ENCODE measurements at regions not wholly inside any gene's neighbourhood (a gene's known extent, or its start where the extent isn't known, plus 50 kb on each side); places are given as distances from the start of the nearest gene placed in this dataset.

DNA sequence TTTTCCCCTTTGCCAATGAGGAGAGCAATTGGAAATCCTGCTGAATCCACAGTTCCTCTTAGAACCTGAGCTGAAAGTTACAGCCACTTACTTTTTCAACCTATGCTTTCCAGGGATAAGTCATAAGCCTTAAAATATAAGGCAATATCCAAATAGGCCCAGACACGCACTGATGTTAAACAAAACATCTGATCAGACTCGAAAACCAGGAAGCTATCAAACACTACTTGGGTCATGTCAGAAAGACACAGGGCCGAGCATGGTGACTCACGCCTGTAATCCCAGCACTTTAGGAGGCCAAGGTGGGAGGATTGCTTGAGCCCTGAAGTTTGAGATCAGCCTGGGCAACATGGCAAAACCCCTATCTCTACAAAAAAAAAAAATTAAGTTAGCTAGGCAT is 192.1 kb downstream of the SP3 start:
- no peak overlapping the region for H3K9ac ChIP-seq (ENCODE audit: low read depth, low read length)
- H3K36me3 ChIP-seq (ENCODE audit: insufficient read depth, low read length) = no peaks in the 10 kb centered on the region
- H3K9me3 ChIP-seq (ENCODE audit: insufficient read depth, low read length, severe bottlenecking) = no peaks in the 10 kb centered on the region
- H4K20me1 ChIP-seq (ENCODE audit: insufficient read depth, low read length) = no peaks in the 10 kb centered on the region
- H3K27me3 ChIP-seq (ENCODE audit: insufficient read depth, low read length, poor library complexity) = no peaks in the 10 kb centered on the region
- no peak overlapping the region for H3K4me3 ChIP-seq (ENCODE audit: low read depth in 1 of 2, low read length in 2 of 2)
- H3K27ac ChIP-seq (ENCODE audit: low read length) = no peak overlapping the region
- no peaks in the 10 kb centered on the region for H3K79me2 ChIP-seq (ENCODE audit: insufficient read depth, low read length)
- no peak overlapping the region for H2AFZ ChIP-seq (ENCODE audit: low read depth, low read length)
- no peak overlapping the region for H3K4me2 ChIP-seq (ENCODE audit: insufficient read depth, low read length)
- TF ChIP-seq EZH2 (IDR thresholded peaks at IDR 0.05; ENCODE audit: borderline replicate concordance, low read depth, low read length, severe bottlenecking) = no peak
- TF ChIP-seq, protein P1, sequence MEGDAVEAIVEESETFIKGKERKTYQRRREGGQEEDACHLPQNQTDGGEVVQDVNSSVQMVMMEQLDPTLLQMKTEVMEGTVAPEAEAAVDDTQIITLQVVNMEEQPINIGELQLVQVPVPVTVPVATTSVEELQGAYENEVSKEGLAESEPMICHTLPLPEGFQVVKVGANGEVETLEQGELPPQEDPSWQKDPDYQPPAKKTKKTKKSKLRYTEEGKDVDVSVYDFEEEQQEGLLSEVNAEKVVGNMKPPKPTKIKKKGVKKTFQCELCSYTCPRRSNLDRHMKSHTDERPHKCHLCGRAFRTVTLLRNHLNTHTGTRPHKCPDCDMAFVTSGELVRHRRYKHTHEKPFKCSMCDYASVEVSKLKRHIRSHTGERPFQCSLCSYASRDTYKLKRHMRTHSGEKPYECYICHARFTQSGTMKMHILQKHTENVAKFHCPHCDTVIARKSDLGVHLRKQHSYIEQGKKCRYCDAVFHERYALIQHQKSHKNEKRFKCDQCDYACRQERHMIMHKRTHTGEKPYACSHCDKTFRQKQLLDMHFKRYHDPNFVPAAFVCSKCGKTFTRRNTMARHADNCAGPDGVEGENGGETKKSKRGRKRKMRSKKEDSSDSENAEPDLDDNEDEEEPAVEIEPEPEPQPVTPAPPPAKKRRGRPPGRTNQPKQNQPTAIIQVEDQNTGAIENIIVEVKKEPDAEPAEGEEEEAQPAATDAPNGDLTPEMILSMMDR (IDR thresholded peaks at IDR 0.05; ENCODE audit: borderline replicate concordance, extremely low read depth, low read length, poor library complexity, severe bottlenecking) = no peak
- ATAC-seq (ENCODE audit: insufficient read depth, low read depth) = no peak
- no peak for DNase-seq
- peaks cover 3% of the 10 kb centered on the region; the same call in 1 of the 2 replicates for H3K4me1 ChIP-seq (ENCODE audit: insufficient read depth, low read length)

DNA sequence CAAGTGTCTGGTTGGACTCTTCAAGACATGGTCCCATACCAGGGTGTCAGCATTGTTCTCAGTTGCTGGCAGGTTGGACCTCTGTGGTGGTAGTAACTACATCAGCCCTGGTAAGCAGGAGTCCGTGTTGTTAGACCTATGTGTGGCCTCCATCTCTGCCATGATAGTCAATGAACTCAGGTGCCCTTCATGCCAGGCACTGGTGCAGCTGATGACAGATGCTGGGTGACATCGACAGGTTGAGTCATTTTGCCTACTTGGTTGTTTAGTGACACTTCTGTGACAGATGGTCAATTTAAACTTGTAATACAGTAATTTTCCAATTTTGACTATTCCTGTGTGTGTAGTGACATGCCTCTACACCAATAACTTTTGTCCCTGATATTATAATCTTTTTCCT is 189.7 kb downstream of the SP3 start:
- H4K20me1 ChIP-seq (ENCODE audit: insufficient read depth, low read length) = no peaks in the 10 kb centered on the region
- TF ChIP-seq, protein P1 (IDR thresholded peaks at IDR 0.05; ENCODE audit: borderline replicate concordance, extremely low read depth, low read length, poor library complexity, severe bottlenecking) = no peak
- TF ChIP-seq EZH2 (IDR thresholded peaks at IDR 0.05; ENCODE audit: borderline replicate concordance, low read depth, low read length, severe bottlenecking) = no peak

DNA sequence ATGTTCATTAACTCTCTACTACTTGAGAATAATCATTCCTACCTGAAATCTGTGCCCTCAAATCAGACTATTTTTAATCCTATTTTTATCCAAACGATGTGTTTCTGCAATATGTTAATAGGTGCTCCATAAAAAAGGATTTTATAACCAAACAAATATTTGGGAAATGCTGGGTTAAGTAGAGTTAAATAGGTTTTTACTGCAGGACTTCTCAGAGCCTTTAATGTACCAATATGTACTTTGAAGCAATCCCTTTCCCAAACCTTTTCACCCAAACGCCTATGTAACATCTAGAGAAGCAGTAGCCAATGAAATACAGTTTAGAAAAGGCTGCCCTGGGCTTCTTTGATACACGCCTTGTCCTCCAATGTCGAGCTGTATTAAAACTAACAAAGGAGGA is 182.5 kb downstream of the SP3 start:
- H2AFZ ChIP-seq (ENCODE audit: low read depth, low read length) = no peak overlapping the region
- H3K4me2 ChIP-seq (ENCODE audit: insufficient read depth, low read length) = no peak overlapping the region
- H3K4me1 ChIP-seq (ENCODE audit: insufficient read depth, low read length) = no peaks in the 10 kb centered on the region
- H4K20me1 ChIP-seq (ENCODE audit: insufficient read depth, low read length) = no peaks in the 10 kb centered on the region
- no peak for TF ChIP-seq EZH2 (IDR thresholded peaks at IDR 0.05; ENCODE audit: borderline replicate concordance, low read depth, low read length, severe bottlenecking)
- TF ChIP-seq, protein P1 (IDR thresholded peaks at IDR 0.05; ENCODE audit: borderline replicate concordance, extremely low read depth, low read length, poor library complexity, severe bottlenecking) = no peak
- peaks cover 14% of the 10 kb centered on the region for H3K27me3 ChIP-seq (ENCODE audit: insufficient read depth, low read length, poor library complexity)
- H3K9ac ChIP-seq (ENCODE audit: low read depth, low read length) = no peak overlapping the region
- DNase-seq (no peak), ATAC-seq (ENCODE audit: insufficient read depth, low read depth) (no peak)
- no peaks in the 10 kb centered on the region for H3K36me3 ChIP-seq (ENCODE audit: insufficient read depth, low read length)
- H3K79me2 ChIP-seq (ENCODE audit: insufficient read depth, low read length) = no peaks in the 10 kb centered on the region
- H3K9me3 ChIP-seq (ENCODE audit: insufficient read depth, low read length, severe bottlenecking) = no peaks in the 10 kb centered on the region
- no peak overlapping the region for H3K27ac ChIP-seq (ENCODE audit: low read length)
- H3K4me3 ChIP-seq (ENCODE audit: low read depth in 1 of 2, low read length in 2 of 2) = no peak overlapping the region

More for the DNA sequence above, 189.7 kb downstream of the SP3 start:
- H3K27me3 ChIP-seq (ENCODE audit: insufficient read depth, low read length, poor library complexity) = no peaks in the 10 kb centered on the region
- no peaks in the 10 kb centered on the region for H3K79me2 ChIP-seq (ENCODE audit: insufficient read depth, low read length)
- peaks cover 3% of the 10 kb centered on the region; the same call in 1 of the 2 replicates for H3K4me1 ChIP-seq (ENCODE audit: insufficient read depth, low read length)
- DNase-seq (no peak), ATAC-seq (ENCODE audit: insufficient read depth, low read depth) (no peak)
- no peaks in the 10 kb centered on the region for H3K36me3 ChIP-seq (ENCODE audit: insufficient read depth, low read length)
- no peaks in the 10 kb centered on the region for H3K9me3 ChIP-seq (ENCODE audit: insufficient read depth, low read length, severe bottlenecking)
- H2AFZ ChIP-seq (ENCODE audit: low read depth, low read length) = no peak overlapping the region
- H3K27ac ChIP-seq (ENCODE audit: low read length) = no peak overlapping the region
- no peak overlapping the region for H3K4me3 ChIP-seq (ENCODE audit: low read depth in 1 of 2, low read length in 2 of 2)
- no peak overlapping the region for H3K9ac ChIP-seq (ENCODE audit: low read depth, low read length)
- H3K4me2 ChIP-seq (ENCODE audit: insufficient read depth, low read length) = no peak overlapping the region

DNA sequence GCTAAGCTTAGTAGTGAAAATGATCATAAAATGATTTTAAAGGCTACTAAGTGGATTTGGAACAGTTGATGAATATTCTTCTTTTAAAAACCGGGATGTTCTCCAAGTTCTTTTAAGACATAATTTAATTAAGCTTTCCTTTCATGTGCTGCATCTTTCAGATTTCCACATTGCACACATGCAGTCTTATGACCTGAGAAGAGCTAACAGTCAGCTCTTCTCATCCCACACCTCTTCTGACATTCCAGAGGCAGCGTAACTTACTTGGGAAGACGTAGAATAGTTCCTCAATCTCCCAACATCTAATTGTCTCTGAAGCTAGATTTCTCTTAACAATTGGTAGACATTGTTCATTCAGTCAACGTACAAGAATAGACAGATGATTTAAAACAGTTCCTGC is 181.8 kb downstream of the SP3 start:
- no peaks in the 10 kb centered on the region for H3K79me2 ChIP-seq (ENCODE audit: insufficient read depth, low read length)
- no peak for DNase-seq
- no peaks in the 10 kb centered on the region for H3K4me1 ChIP-seq (ENCODE audit: insufficient read depth, low read length)
- TF ChIP-seq, protein P1 (IDR thresholded peaks at IDR 0.05; ENCODE audit: borderline replicate concordance, extremely low read depth, low read length, poor library complexity, severe bottlenecking) = no peak
- no peak for TF ChIP-seq EZH2 (IDR thresholded peaks at IDR 0.05; ENCODE audit: borderline replicate concordance, low read depth, low read length, severe bottlenecking)
- ATAC-seq (ENCODE audit: insufficient read depth, low read depth) = no peak
- H3K27me3 ChIP-seq (ENCODE audit: insufficient read depth, low read length, poor library complexity) = peaks cover 16% of the 10 kb centered on the region
- no peak overlapping the region for H3K4me2 ChIP-seq (ENCODE audit: insufficient read depth, low read length)
- no peak overlapping the region for H3K9ac ChIP-seq (ENCODE audit: low read depth, low read length)
- H3K36me3 ChIP-seq (ENCODE audit: insufficient read depth, low read length) = no peaks in the 10 kb centered on the region
- H3K4me3 ChIP-seq (ENCODE audit: low read depth in 1 of 2, low read length in 2 of 2) = no peak overlapping the region
- H3K27ac ChIP-seq (ENCODE audit: low read length) = no peak overlapping the region
- no peaks in the 10 kb centered on the region for H3K9me3 ChIP-seq (ENCODE audit: insufficient read depth, low read length, severe bottlenecking)
- no peaks in the 10 kb centered on the region for H4K20me1 ChIP-seq (ENCODE audit: insufficient read depth, low read length)
- no peak overlapping the region for H2AFZ ChIP-seq (ENCODE audit: low read depth, low read length)

Measured in DND-41 (cell line).